BE2C (cell line): ENCODE measurements at regions not wholly inside any gene's neighbourhood (a gene's known extent, or its start where the extent isn't known, plus 50 kb on each side); places are given as distances from the start of the nearest gene placed in this dataset.

Experiments
- DNase-seq: peaks from one replicate; pipeline ENCODE4 v3.0.0-alpha.2; 2020
- H3K27me3 ChIP-seq: fragments of 250-450 bp; sonication (Bioruptor Pico); 2 replicates; pipeline ENCODE4 v1.5.1; 2020; ENCODE audit warnings: mild to moderate bottlenecking
- H3K36me3 ChIP-seq: fragments of 250-450 bp; sonication (Bioruptor Pico); 2 replicates; pipeline ENCODE4 v1.5.1; 2020; ENCODE audit warnings: mild to moderate bottlenecking
- H3K4me1 ChIP-seq: fragments of 250-450 bp; sonication (Bioruptor Pico); 2 replicates; pipeline ENCODE4 v1.5.1; 2020
- H3K4me3 ChIP-seq: 2 replicates; pipeline ENCODE4 v1.5.1; 2011; ENCODE audit warnings: low read depth, low read length
- H3K9me3 ChIP-seq: fragments of 250-450 bp; sonication (Bioruptor Pico); 2 replicates; pipeline ENCODE4 v1.5.1; 2020
- TF ChIP-seq, protein P1 (sequence below): IDR thresholded peaks from 2 replicates; pipeline ENCODE4 v1.5.1; 2012; ENCODE audit warnings: mild to moderate bottlenecking, low read depth, low read length

DNA sequence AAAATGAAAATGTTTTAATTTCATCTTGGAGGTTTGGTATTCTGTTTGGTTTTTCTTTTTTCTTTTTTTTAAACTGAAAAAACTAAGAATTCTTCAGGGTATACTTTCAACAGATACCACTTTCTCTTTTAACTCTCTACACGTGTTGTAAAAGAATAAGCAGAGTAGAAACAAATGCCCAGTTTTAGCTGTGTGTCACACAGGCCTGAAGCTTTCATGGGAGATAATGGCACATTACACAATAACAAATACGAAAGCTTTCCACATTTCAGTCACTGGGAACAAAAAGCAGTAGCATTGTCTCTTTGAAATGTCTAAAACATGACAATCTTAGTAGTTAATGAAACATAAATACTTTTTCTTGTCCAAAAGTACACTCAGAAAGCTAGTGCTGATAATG, 818.5 kb downstream of the TBL1XR1 start:
- TF ChIP-seq, protein P1, sequence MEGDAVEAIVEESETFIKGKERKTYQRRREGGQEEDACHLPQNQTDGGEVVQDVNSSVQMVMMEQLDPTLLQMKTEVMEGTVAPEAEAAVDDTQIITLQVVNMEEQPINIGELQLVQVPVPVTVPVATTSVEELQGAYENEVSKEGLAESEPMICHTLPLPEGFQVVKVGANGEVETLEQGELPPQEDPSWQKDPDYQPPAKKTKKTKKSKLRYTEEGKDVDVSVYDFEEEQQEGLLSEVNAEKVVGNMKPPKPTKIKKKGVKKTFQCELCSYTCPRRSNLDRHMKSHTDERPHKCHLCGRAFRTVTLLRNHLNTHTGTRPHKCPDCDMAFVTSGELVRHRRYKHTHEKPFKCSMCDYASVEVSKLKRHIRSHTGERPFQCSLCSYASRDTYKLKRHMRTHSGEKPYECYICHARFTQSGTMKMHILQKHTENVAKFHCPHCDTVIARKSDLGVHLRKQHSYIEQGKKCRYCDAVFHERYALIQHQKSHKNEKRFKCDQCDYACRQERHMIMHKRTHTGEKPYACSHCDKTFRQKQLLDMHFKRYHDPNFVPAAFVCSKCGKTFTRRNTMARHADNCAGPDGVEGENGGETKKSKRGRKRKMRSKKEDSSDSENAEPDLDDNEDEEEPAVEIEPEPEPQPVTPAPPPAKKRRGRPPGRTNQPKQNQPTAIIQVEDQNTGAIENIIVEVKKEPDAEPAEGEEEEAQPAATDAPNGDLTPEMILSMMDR, result no peak
- H3K4me3 ChIP-seq, result no peak overlapping the region
- no peaks in the 10 kb centered on the region for H3K36me3 ChIP-seq
- no peaks in the 10 kb centered on the region for H3K27me3 ChIP-seq
- H3K4me1 ChIP-seq, result no peaks in the 10 kb centered on the region
- H3K9me3 ChIP-seq, result no peaks in the 10 kb centered on the region
- DNase-seq, result no peak

DNA sequence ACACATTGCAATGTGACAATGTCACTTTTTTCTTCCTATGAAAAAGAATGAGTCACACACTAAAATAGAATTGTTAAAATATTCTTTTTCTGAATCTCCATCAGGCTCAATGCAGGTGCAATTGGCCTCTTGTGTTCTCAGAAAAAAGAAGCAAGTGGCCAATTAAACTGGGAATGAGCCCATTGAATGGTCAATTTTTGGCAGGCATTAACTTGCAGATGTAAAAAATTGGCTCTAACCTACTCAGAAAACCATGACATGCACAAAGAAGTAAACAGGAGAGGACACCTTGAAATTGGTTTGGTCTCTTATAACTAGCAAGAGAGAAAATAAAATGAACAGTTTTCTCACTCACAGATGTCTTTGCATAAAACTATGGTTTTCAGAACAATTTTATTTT, 820.8 kb downstream of the TBL1XR1 start:
- H3K4me1 ChIP-seq, result no peaks in the 10 kb centered on the region
- no peak for DNase-seq
- H3K27me3 ChIP-seq, result no peaks in the 10 kb centered on the region
- no peaks in the 10 kb centered on the region for H3K36me3 ChIP-seq
- H3K9me3 ChIP-seq, result no peaks in the 10 kb centered on the region
- TF ChIP-seq, protein P1, result no peak
- H3K4me3 ChIP-seq, result no peak overlapping the region

DNA sequence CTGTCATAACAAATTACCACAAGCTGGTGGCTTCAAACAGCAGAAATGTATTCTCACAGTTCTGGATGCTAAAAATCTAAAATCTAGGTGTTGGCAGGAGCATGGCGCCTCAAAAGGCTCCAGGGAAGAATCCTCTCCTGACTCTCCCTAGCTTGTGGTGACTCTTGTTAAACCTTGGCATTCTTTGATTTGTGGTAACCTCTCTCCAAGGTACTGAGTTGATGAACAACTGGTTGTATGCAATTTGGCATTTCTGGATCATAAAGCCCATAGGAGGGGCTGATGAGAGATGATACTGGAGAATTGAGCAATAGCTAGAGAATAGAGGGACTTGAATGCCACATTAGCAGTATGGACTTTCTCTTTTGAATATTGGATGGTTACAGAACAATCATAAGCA, 821.8 kb downstream of the TBL1XR1 start:
- TF ChIP-seq, protein P1, result no peak
- no peaks in the 10 kb centered on the region for H3K9me3 ChIP-seq
- DNase-seq, result no peak

DNA sequence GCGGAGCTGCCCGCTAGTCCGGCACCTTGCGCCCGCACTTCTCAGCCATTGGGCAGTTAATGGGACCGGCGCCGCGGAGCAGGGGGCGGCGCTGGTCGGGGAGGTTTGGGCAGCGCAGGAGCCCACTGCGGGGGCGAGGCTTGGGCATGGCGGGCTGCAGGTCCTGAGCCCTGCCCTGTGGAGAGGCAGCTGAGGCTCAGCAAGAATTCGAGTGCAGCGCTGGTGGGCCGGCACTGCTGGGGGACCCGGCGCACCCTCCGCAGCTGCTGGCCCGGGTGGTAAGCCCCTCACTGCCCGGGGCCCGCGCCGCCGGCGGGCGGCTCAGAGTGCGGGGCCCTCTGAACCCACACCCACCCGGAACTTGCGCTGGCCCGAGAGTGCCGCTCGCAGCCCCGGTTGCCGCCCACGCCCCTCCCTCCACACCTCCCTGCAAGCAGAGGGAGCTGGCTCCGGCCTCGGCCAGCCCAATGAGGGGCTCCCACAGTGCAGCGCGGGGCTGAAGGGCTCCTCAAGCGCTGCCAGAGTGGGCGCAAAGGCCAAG, 835.0 kb downstream of the TBL1XR1 start:
- Histone ChIP-seq H3K9me3 (no peaks in the 10 kb centered on the region), H3K4me3 (no peak overlapping the region), H3K27me3 (no peaks in the 10 kb centered on the region), H3K4me1 (no peaks in the 10 kb centered on the region), H3K36me3 (no peaks in the 10 kb centered on the region)
- no peak for DNase-seq
- TF ChIP-seq, protein P1, result no peak

More for the DNA sequence above, 821.8 kb downstream of the TBL1XR1 start:
- Histone ChIP-seq H3K4me1 (no peaks in the 10 kb centered on the region), H3K36me3 (no peaks in the 10 kb centered on the region), H3K4me3 (no peak overlapping the region), H3K27me3 (no peaks in the 10 kb centered on the region)

DNA sequence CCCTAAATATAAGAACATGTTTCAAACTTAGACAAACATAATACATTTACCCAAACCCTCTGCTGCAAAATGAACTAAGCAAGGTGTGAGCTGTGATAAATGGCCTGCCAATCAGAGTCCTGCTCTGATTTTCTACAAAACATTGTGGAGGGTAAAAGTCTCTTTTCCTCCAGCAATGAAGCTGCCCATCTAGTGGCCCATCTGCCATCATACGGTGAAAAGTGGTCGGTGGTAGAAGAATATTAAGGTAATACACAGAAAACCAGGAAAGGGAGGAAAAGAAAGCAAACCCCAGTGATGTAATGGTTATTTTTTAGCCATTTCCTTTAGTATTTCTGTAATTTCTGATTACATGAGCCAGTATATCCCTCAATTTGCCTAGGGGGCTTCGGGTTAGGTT, 838.1 kb downstream of the TBL1XR1 start:
- Histone ChIP-seq H3K4me3 (no peak overlapping the region), H3K4me1 (peaks cover 4% of the 10 kb centered on the region; the same call in 1 of the 2 replicates), H3K27me3 (no peaks in the 10 kb centered on the region), H3K9me3 (no peaks in the 10 kb centered on the region), H3K36me3 (no peaks in the 10 kb centered on the region)
- TF ChIP-seq, protein P1, result no peak
- no peak for DNase-seq

DNA sequence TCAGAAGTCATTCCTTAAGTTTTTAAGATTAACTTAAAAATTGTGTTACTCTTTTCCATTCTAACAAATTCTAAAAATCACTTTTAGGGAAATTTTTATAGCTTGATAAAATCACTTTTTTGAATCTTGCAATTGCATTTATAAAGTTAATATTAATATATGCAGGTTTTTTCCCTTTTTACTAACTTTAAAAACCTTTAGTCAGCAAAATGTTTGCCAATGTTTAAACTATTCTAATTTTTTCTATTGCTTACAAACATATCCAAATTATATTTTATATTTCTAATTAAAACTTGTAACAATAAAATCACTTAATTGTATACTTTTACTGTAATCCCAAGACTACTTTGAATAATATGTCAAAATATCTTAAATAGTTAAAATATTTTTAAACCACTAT, 839.4 kb downstream of the TBL1XR1 start:
- Histone ChIP-seq H3K27me3 (no peaks in the 10 kb centered on the region), H3K4me1 (peaks cover 4% of the 10 kb centered on the region; the same call in 1 of the 2 replicates), H3K36me3 (no peaks in the 10 kb centered on the region), H3K4me3 (no peak overlapping the region), H3K9me3 (no peaks in the 10 kb centered on the region)
- DNase-seq, result no peak
- TF ChIP-seq, protein P1, result no peak
